K562 (cell line): ENCODE measurements at regions not wholly inside any gene's neighbourhood (a gene's known extent, or its start where the extent isn't known, plus 50 kb on each side); places are given as distances from the start of the nearest gene placed in this dataset.

Source experiments
- ATAC-seq: fragments of 200-7000 bp; cut with Tn5 transposase; 3 replicates; pipeline ENCODE4 v1.9.1; 2020; ENCODE audit warnings: moderate library complexity
- BruUV-seq: library from RNA; stranded (reverse); fragments of 400-500 nt; replicated peaks from 2 replicates; lab custom pipeline; 2021; lab: Mats Ljungman, UMichigan
- CTCF ChIA-PET: fragments of 300-600 bp; formaldehyde crosslinking; extraction: SDS; loops from one replicate; lab custom pipeline; 2021; ENCODE audit warnings: low intra/inter-chr PET ratio; lab: Yijun Ruan, JAX
- POLR2A ChIA-PET: fragments of 300-600, 350-650 bp; sonication (Branson Sonifier 250); formaldehyde crosslinking; extraction: SDS; loops from one replicate; lab custom pipeline; 2021; ENCODE audit warnings: antibody characterized with exemption, inconsistent platforms; lab: Yijun Ruan, JAX
- DNase-seq, 4 experiments: peaks; one replicate each; pipeline versions ENCODE4 v3.0.0 to v3.0.0-alpha.2; 2011 to 2018; ENCODE audit warnings: low spot score in 3 of 4, mixed read lengths in 3 of 4; ENCODE audit errors: extremely low read depth in 1 of 4
- FAIRE-seq: peaks from 2 replicates; lab custom pipeline; 2011; peaks lifted over from hg19 to GRCh38; lab: Jason Lieb, UNC
- H2AFZ ChIP-seq: 2 replicates; pipeline ENCODE4 v1.6.0; 2011; ENCODE audit warnings: low read depth, low read length, control low read depth, inconsistent platforms
- H3K27ac ChIP-seq: fragments of 200-600 bp; 3 replicates; pipeline ENCODE4 v1.8.0; 2011; ENCODE audit warnings: low read depth, mild to moderate bottlenecking, control low read depth, inconsistent platforms, low read length, moderate library complexity, mixed read lengths; ENCODE audit errors: extremely low read depth
- H3K27me3 ChIP-seq, 2 experiments: fragments of 300-600 bp in 1 of 2; 2 replicates in 1 of 2; 3 replicates in 1 of 2; pipeline versions ENCODE4 v1.6.0 to v1.8.0; 2011; ENCODE audit warnings: inconsistent platforms in 2 of 2, low read length in 2 of 2, mild to moderate bottlenecking in 1 of 2, mixed read lengths in 1 of 2, moderate library complexity in 1 of 2; ENCODE audit not compliant: control insufficient read depth in 2 of 2, insufficient read depth in 2 of 2
- H3K36me3 ChIP-seq: fragments of 300-600 bp; 3 replicates; pipeline ENCODE4 v1.8.0; 2011; ENCODE audit warnings: mild to moderate bottlenecking, low read length, inconsistent platforms; ENCODE audit not compliant: control insufficient read depth, insufficient read depth
- H3K4me1 ChIP-seq, 2 experiments: fragments of 200-600 bp in 1 of 2; replicated peaks in 1 of 2; 2 replicates in 1 of 2; 3 replicates in 1 of 2; pipeline versions ENCODE4 v1.5.1 to v1.8.0; 2011; ENCODE audit warnings: inconsistent platforms in 2 of 2, low read length in 2 of 2, mild to moderate bottlenecking in 1 of 2, mixed read lengths in 1 of 2, moderate library complexity in 1 of 2; ENCODE audit not compliant: control insufficient read depth in 2 of 2, insufficient read depth in 2 of 2
- H3K4me2 ChIP-seq: 2 replicates; pipeline ENCODE4 v1.6.1; 2011; ENCODE audit warnings: low read length, control low read depth, inconsistent platforms, mixed read lengths; ENCODE audit not compliant: insufficient read depth
- H3K4me3 ChIP-seq: fragments of 200-600 bp; sonication (generic), shearing (Covaris generic); 2 replicates; pipeline ENCODE4 v1.5.1; 2016; ENCODE audit warnings: control low read depth, inconsistent platforms
- H3K79me2 ChIP-seq: fragments of 200-600 bp; 3 replicates; pipeline ENCODE4 v1.8.0; 2011; ENCODE audit warnings: low read length, inconsistent platforms; ENCODE audit not compliant: control insufficient read depth, insufficient read depth
- H3K9ac ChIP-seq, 2 experiments: 2 replicates each; pipeline versions ENCODE4 v1.6.0 to v1.6.1; 2011; ENCODE audit warnings: low read depth in 2 of 2, low read length in 2 of 2, control low read depth in 1 of 2, inconsistent platforms in 1 of 2, mild to moderate bottlenecking in 1 of 2, mixed read lengths in 1 of 2; ENCODE audit not compliant: insufficient read depth in 1 of 2
- H3K9me1 ChIP-seq: one replicate; pipeline ENCODE4 v1.6.0; 2011; ENCODE audit warnings: inconsistent platforms, mild to moderate bottlenecking, low read length, moderate library complexity; ENCODE audit not compliant: control insufficient read depth, insufficient read depth
- H3K9me3 ChIP-seq: replicated peaks from 2 replicates; pipeline ENCODE4 v1.5.1; 2011; ENCODE audit warnings: low read depth, low read length, inconsistent platforms; ENCODE audit not compliant: control insufficient read depth, insufficient read depth
- H4K20me1 ChIP-seq: replicated peaks from 2 replicates; pipeline ENCODE4 v1.6.1; 2011; ENCODE audit warnings: low read length, inconsistent platforms, mixed read lengths; ENCODE audit not compliant: control insufficient read depth, insufficient read depth
- FOXP1 ChIP-seq: sonication (generic); formaldehyde crosslinking; IDR thresholded peaks from 2 replicates; pipeline ENCODE4 v1.8.0; 2022; ENCODE audit warnings: mild to moderate bottlenecking, missing genetic modification reagents
- XRCC5 ChIP-seq: fragments of 200-400 bp; formaldehyde crosslinking; IDR thresholded peaks from 2 replicates; pipeline ENCODE4 v1.6.1; 2017; ENCODE audit warnings: low read depth, mild to moderate bottlenecking, low read length
- WGBS: fragments of 100-300 bp; shearing (Covaris generic); methylation state at CpG from one replicate; pipeline ENCODE4 v1.1.6; 2016; ENCODE audit warnings: low coverage, mixed read lengths; ENCODE audit not compliant: insufficient coverage; ENCODE audit errors: missing lambda C conversion rate; 5-methylcytosine and 5-hydroxymethylcytosine counted together
- in situ Hi-C: fragments of 300-500 bp; cut with MboI; formaldehyde crosslinking; loops from 4 replicates; pipeline ENCODE4 v1.15.0; 2018; ENCODE audit warnings: inconsistent platforms, mixed read lengths
- intact Hi-C: fragments of 100-400 bp; cut with micrococcal nuclease; formaldehyde crosslinking; loops from 2 replicates; pipeline ENCODE4 v1.14.2; 2022
- TF ChIP-seq, protein P1 (sequence below): fragments of 450-650 bp; IDR thresholded peaks from 2 replicates; pipeline ENCODE4 v1.6.1; 2016; ENCODE audit warnings: borderline replicate concordance
- TF ChIP-seq, protein P2 (sequence below): fragments of 450-650 bp; formaldehyde crosslinking; IDR thresholded peaks from 2 replicates; pipeline ENCODE4 v1.4.0; 2020; ENCODE audit warnings: mild to moderate bottlenecking, moderate library complexity
- TF ChIP-seq, protein P3 (sequence below): fragments of 450-650 bp; IDR thresholded peaks from 2 replicates; pipeline ENCODE4 v1.6.1; 2016; ENCODE audit warnings: mild to moderate bottlenecking, moderate library complexity

DNA sequence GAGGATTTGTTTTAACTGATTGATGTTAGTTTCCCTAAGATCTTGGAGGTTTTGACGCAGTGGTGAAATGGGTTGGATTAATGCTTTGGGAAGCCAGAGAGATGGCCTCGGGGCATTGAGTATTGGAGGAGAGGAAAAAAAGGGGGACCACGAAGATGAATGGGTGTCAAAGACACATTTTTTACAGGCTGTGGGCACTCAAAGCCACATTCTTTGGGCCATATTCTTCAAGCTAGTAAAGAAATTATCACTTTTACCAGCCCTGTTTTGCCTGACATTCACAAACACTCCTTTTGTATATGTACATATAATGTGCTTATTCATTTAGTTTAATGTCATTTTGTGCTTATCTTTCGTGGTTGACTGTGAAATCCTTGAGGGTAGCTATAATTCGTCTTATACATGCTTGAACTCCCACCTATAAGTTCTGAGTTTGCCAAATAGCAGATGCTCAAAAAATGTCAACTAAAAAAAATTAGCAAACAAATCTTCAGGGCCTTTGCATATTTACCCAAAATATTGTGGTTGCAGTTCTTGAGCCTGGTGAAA is 146.3 kb downstream of the ARL6IP6 start:
- ChIA-PET POLR2A (no interaction called here), CTCF (no interaction called here)
- no peak overlapping the region for H3K4me3 ChIP-seq
- no peak for FAIRE-seq
- no peak overlapping the region for H2AFZ ChIP-seq
- no peaks in the 10 kb centered on the region for H3K79me2 ChIP-seq
- no peak for ATAC-seq
- no peak overlapping the region for H3K9ac ChIP-seq
- in situ Hi-C loops (no loop called here), intact Hi-C loops (loop anchor here (5.0 kb wide), 1 partner anchor 653 kb away; no protein-coding TSS in a partner anchor)
- H3K36me3 ChIP-seq: no peaks in the 10 kb centered on the region
- no peaks in the 10 kb centered on the region for H3K9me1 ChIP-seq
- no peak overlapping the region for H3K27ac ChIP-seq
- no peaks in the 10 kb centered on the region for H3K27me3 ChIP-seq
- no peak for DNase-seq
- BruUV-seq: no TSS peak
- 0 out of 2 replicates have a peak, but pooled peaks cover 5% of the 10 kb centered on the region for H3K9me3 ChIP-seq
- no peaks in the 10 kb centered on the region for H3K4me1 ChIP-seq
- no peaks in the 10 kb centered on the region for H4K20me1 ChIP-seq
- WGBS: 1% methylated on average over 5 of the region's 5 CpGs
- H3K4me2 ChIP-seq: no peak overlapping the region
- TF ChIP-seq, protein P1, sequence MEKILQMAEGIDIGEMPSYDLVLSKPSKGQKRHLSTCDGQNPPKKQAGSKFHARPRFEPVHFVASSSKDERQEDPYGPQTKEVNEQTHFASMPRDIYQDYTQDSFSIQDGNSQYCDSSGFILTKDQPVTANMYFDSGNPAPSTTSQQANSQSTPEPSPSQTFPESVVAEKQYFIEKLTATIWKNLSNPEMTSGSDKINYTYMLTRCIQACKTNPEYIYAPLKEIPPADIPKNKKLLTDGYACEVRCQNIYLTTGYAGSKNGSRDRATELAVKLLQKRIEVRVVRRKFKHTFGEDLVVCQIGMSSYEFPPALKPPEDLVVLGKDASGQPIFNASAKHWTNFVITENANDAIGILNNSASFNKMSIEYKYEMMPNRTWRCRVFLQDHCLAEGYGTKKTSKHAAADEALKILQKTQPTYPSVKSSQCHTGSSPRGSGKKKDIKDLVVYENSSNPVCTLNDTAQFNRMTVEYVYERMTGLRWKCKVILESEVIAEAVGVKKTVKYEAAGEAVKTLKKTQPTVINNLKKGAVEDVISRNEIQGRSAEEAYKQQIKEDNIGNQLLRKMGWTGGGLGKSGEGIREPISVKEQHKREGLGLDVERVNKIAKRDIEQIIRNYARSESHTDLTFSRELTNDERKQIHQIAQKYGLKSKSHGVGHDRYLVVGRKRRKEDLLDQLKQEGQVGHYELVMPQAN: no peak
- no peak for TF ChIP-seq FOXP1 (CRISPR knock-in tag)
- TF ChIP-seq, protein P2, sequence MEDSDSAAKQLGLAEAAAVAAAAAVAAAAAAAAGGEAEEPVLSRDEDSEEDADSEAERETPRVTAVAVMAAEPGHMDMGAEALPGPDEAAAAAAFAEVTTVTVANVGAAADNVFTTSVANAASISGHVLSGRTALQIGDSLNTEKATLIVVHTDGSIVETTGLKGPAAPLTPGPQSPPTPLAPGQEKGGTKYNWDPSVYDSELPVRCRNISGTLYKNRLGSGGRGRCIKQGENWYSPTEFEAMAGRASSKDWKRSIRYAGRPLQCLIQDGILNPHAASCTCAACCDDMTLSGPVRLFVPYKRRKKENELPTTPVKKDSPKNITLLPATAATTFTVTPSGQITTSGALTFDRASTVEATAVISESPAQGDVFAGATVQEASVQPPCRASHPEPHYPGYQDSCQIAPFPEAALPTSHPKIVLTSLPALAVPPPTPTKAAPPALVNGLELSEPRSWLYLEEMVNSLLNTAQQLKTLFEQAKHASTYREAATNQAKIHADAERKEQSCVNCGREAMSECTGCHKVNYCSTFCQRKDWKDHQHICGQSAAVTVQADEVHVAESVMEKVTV: no peak
- TF ChIP-seq, protein P3, sequence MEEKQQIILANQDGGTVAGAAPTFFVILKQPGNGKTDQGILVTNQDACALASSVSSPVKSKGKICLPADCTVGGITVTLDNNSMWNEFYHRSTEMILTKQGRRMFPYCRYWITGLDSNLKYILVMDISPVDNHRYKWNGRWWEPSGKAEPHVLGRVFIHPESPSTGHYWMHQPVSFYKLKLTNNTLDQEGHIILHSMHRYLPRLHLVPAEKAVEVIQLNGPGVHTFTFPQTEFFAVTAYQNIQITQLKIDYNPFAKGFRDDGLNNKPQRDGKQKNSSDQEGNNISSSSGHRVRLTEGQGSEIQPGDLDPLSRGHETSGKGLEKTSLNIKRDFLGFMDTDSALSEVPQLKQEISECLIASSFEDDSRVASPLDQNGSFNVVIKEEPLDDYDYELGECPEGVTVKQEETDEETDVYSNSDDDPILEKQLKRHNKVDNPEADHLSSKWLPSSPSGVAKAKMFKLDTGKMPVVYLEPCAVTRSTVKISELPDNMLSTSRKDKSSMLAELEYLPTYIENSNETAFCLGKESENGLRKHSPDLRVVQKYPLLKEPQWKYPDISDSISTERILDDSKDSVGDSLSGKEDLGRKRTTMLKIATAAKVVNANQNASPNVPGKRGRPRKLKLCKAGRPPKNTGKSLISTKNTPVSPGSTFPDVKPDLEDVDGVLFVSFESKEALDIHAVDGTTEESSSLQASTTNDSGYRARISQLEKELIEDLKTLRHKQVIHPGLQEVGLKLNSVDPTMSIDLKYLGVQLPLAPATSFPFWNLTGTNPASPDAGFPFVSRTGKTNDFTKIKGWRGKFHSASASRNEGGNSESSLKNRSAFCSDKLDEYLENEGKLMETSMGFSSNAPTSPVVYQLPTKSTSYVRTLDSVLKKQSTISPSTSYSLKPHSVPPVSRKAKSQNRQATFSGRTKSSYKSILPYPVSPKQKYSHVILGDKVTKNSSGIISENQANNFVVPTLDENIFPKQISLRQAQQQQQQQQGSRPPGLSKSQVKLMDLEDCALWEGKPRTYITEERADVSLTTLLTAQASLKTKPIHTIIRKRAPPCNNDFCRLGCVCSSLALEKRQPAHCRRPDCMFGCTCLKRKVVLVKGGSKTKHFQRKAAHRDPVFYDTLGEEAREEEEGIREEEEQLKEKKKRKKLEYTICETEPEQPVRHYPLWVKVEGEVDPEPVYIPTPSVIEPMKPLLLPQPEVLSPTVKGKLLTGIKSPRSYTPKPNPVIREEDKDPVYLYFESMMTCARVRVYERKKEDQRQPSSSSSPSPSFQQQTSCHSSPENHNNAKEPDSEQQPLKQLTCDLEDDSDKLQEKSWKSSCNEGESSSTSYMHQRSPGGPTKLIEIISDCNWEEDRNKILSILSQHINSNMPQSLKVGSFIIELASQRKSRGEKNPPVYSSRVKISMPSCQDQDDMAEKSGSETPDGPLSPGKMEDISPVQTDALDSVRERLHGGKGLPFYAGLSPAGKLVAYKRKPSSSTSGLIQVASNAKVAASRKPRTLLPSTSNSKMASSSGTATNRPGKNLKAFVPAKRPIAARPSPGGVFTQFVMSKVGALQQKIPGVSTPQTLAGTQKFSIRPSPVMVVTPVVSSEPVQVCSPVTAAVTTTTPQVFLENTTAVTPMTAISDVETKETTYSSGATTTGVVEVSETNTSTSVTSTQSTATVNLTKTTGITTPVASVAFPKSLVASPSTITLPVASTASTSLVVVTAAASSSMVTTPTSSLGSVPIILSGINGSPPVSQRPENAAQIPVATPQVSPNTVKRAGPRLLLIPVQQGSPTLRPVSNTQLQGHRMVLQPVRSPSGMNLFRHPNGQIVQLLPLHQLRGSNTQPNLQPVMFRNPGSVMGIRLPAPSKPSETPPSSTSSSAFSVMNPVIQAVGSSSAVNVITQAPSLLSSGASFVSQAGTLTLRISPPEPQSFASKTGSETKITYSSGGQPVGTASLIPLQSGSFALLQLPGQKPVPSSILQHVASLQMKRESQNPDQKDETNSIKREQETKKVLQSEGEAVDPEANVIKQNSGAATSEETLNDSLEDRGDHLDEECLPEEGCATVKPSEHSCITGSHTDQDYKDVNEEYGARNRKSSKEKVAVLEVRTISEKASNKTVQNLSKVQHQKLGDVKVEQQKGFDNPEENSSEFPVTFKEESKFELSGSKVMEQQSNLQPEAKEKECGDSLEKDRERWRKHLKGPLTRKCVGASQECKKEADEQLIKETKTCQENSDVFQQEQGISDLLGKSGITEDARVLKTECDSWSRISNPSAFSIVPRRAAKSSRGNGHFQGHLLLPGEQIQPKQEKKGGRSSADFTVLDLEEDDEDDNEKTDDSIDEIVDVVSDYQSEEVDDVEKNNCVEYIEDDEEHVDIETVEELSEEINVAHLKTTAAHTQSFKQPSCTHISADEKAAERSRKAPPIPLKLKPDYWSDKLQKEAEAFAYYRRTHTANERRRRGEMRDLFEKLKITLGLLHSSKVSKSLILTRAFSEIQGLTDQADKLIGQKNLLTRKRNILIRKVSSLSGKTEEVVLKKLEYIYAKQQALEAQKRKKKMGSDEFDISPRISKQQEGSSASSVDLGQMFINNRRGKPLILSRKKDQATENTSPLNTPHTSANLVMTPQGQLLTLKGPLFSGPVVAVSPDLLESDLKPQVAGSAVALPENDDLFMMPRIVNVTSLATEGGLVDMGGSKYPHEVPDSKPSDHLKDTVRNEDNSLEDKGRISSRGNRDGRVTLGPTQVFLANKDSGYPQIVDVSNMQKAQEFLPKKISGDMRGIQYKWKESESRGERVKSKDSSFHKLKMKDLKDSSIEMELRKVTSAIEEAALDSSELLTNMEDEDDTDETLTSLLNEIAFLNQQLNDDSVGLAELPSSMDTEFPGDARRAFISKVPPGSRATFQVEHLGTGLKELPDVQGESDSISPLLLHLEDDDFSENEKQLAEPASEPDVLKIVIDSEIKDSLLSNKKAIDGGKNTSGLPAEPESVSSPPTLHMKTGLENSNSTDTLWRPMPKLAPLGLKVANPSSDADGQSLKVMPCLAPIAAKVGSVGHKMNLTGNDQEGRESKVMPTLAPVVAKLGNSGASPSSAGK: no peak
- no peak for TF ChIP-seq XRCC5
